Dermis microvascular lymphatic vessel endothelial cell (primary cell): ENCODE measurements at regions not wholly inside any gene's neighbourhood (a gene's known extent, or its start where the extent isn't known, plus 50 kb on each side); places are given as distances from the start of the nearest gene placed in this dataset.
"Not testable (repeated sequence)": the region's sequence is repeated elsewhere in the genome, so short reads cannot be mapped to it uniquely, and the experiment has no call there.

Source experiments
- DNase-seq, 2 donors: peaks; one replicate each; pipeline versions ENCODE4 v3.0.0 to v3.0.0-alpha.2; 2010; ENCODE audit warnings: low read depth in 2 of 2

- no peak for DNase-seq
Observed at GRCh38 chr6:11890849-11891248, 112.2 kb upstream of the ADTRP start.

- no peak for DNase-seq
Observed at GRCh38 chr6:11890209-11890608, 111.6 kb upstream of the ADTRP start.

GRCh38 chr6:11889572-11889971 is 111.0 kb upstream of the ADTRP start:
- DNase-seq, result no peak

- DNase-seq, result no peak
Observed at GRCh38 chr6:11888727-11889126, 110.1 kb upstream of the ADTRP start.

GRCh38 chr6:11885159-11885558 is 106.6 kb upstream of the ADTRP start:
- no peak for DNase-seq

GRCh38 chr6:11883471-11883870 is 104.9 kb upstream of the ADTRP start:
- DNase-seq, result not testable (repeated sequence)

- DNase-seq, result not testable (repeated sequence)
Observed at GRCh38 chr6:11880156-11880555, 101.6 kb upstream of the ADTRP start.

- no peak for DNase-seq
Observed at GRCh38 chr6:11878735-11879134, 100.1 kb upstream of the ADTRP start.

GRCh38 chr6:11878029-11878428 is 99.4 kb upstream of the ADTRP start:
- DNase-seq, result no peak

GRCh38 chr6:11876934-11877433 is 98.4 kb upstream of the ADTRP start:
- DNase-seq, result no peak

GRCh38 chr6:11875325-11876109 is 96.9 kb upstream of the ADTRP start:
- DNase-seq, result no peak

- DNase-seq, result peak; percentile 14 to 65
Observed at GRCh38 chr6:11869672-11870340, 91.2 kb upstream of the ADTRP start.

- DNase-seq, result no peak
Observed at GRCh38 chr6:11868392-11868791, 89.8 kb upstream of the ADTRP start.

GRCh38 chr6:11865680-11866300 is 87.2 kb upstream of the ADTRP start:
- no peak for DNase-seq

- DNase-seq, result no peak
Observed at GRCh38 chr6:11858439-11858838, 79.8 kb upstream of the ADTRP start.

- no peak for DNase-seq
Observed at GRCh38 chr6:11855743-11856142, 77.1 kb upstream of the ADTRP start.

GRCh38 chr6:11854408-11855165 is 76.0 kb upstream of the ADTRP start:
- peak; percentile 22 to 87 for DNase-seq

- no peak for DNase-seq
Observed at GRCh38 chr6:11853678-11854407, 75.2 kb upstream of the ADTRP start.

GRCh38 chr6:11852061-11852651 is 73.6 kb upstream of the ADTRP start:
- no peak for DNase-seq

- DNase-seq, result no peak
Observed at GRCh38 chr6:11851387-11851786, 72.8 kb upstream of the ADTRP start.
